GM23248 (cell line): ENCODE measurements at regions not wholly inside any gene's neighbourhood (a gene's known extent, or its start where the extent isn't known, plus 50 kb on each side); places are given as distances from the start of the nearest gene placed in this dataset.

ENCODE experiments used
- EZH2 ChIP-seq: fragments of 200-600 bp; sonication (generic); IDR thresholded peaks from 2 replicates; pipeline ENCODE4 v1.6.1; 2018; ENCODE audit warnings: antibody characterized with exemption, mild to moderate bottlenecking; ENCODE audit not compliant: insufficient read depth, poor library complexity, severe bottlenecking
- EZH2phosphoT487 ChIP-seq: fragments of 200-600 bp; sonication (generic); IDR thresholded peaks from 2 replicates; pipeline ENCODE4 v1.6.1; 2018; ENCODE audit warnings: antibody characterized with exemption, moderate library complexity, mild to moderate bottlenecking, low read depth; ENCODE audit not compliant: insufficient read depth

GRCh38 chr4:82097504-82097903 lies 276.3 kb downstream of the HNRNPD start:
- no peak for TF ChIP-seq EZH2
- no peak for TF ChIP-seq EZH2phosphoT487
